Stimulated activated CD4-positive, alpha-beta T cell treated with anti-CD3 and anti-CD28 coated beads, Interleukin-15, amount 100 ng/mL, for 24 hours (primary cell): ENCODE measurements at regions not wholly inside any gene's neighbourhood (a gene's known extent, or its start where the extent isn't known, plus 50 kb on each side); places are given as distances from the start of the nearest gene placed in this dataset.
"Not testable (repeated sequence)": the region's sequence is repeated elsewhere in the genome, so short reads cannot be mapped to it uniquely, and the experiment has no call there.

Experiments
- DNase-seq: peaks from one replicate; pipeline ENCODE4 v3.0.0-alpha.2; 2020

- DNase-seq: not testable (repeated sequence)
Observed at GRCh38 chr4:137733174-137734141, 201.2 kb upstream of the PCDH18 start.

- DNase-seq: no peak
Observed at GRCh38 chr4:137722910-137723309, 190.6 kb upstream of the PCDH18 start.

- DNase-seq: no peak
Observed at GRCh38 chr4:137711502-137711901, 179.2 kb upstream of the PCDH18 start.

GRCh38 chr4:137707626-137708025, 175.3 kb upstream of the PCDH18 start:
- no peak for DNase-seq

- no peak for DNase-seq
Observed at GRCh38 chr4:137707102-137707620, 174.9 kb upstream of the PCDH18 start.

- DNase-seq: no peak
Observed at GRCh38 chr4:137705171-137705783, 173.0 kb upstream of the PCDH18 start.

- DNase-seq: no peak
Observed at GRCh38 chr4:137703195-137703594, 170.9 kb upstream of the PCDH18 start.

GRCh38 chr4:137702512-137702911, 170.2 kb upstream of the PCDH18 start:
- DNase-seq: no peak

GRCh38 chr4:137701401-137701800, 169.1 kb upstream of the PCDH18 start:
- DNase-seq: no peak

- DNase-seq: no peak
Observed at GRCh38 chr4:137700751-137701150, 168.5 kb upstream of the PCDH18 start.

- DNase-seq: no peak
Observed at GRCh38 chr4:137700072-137700471, 167.8 kb upstream of the PCDH18 start.

- DNase-seq: no peak
Observed at GRCh38 chr4:137694138-137694537, 161.8 kb upstream of the PCDH18 start.

- DNase-seq: no peak
Observed at GRCh38 chr4:137693641-137694040, 161.3 kb upstream of the PCDH18 start.

- DNase-seq: no peak
Observed at GRCh38 chr4:137692205-137692604, 159.9 kb upstream of the PCDH18 start.

- no peak for DNase-seq
Observed at GRCh38 chr4:137688651-137689050, 156.4 kb upstream of the PCDH18 start.

GRCh38 chr4:137685357-137685756, 153.1 kb upstream of the PCDH18 start:
- DNase-seq: no peak

- no peak for DNase-seq
Observed at GRCh38 chr4:137681081-137681480, 148.8 kb upstream of the PCDH18 start.

GRCh38 chr4:137678796-137679195, 146.5 kb upstream of the PCDH18 start:
- DNase-seq: no peak

GRCh38 chr4:137677863-137678262, 145.6 kb upstream of the PCDH18 start:
- no peak for DNase-seq

GRCh38 chr4:137676357-137676998, 144.2 kb upstream of the PCDH18 start:
- no peak for DNase-seq

GRCh38 chr4:137674066-137674465, 141.8 kb upstream of the PCDH18 start:
- DNase-seq: no peak

- DNase-seq: no peak
Observed at GRCh38 chr4:137668885-137669545, 136.7 kb upstream of the PCDH18 start.

GRCh38 chr4:137664416-137664815, 132.1 kb upstream of the PCDH18 start:
- no peak for DNase-seq
